ENCODE measurements at regions not wholly inside any gene's neighbourhood (a gene's known extent, or its start where the extent isn't known, plus 50 kb on each side); places are given as distances from the start of the nearest gene placed in this dataset.
"Not testable (repeated sequence)": the region's sequence is repeated elsewhere in the genome, so short reads cannot be mapped to it uniquely, and the experiment has no call there.

GRCh38 chr2:11080253-11081115, 74.8 kb upstream of the SLC66A3 start:
- Histone ChIP-seq H3K9ac (ENCODE audit: low read depth in 1 of 2, low read length in 2 of 2) (no peak overlapping the region), H3K4me3 (ENCODE audit: low read length in 2 of 2) (no peak overlapping the region), H3K9me3 (ENCODE audit: control insufficient read depth in 2 of 2, low read length in 2 of 2) (no peaks in the 10 kb centered on the region), H3K4me1 (ENCODE audit: control insufficient read depth in 2 of 2, insufficient read depth in 2 of 2, low read length in 2 of 2) (no peaks in the 10 kb centered on the region), H3K36me3 (ENCODE audit: control insufficient read depth in 2 of 2, insufficient read depth in 2 of 2, low read length in 2 of 2) (no peaks in the 10 kb centered on the region), H3K27me3 (ENCODE audit: control insufficient read depth in 2 of 2, insufficient read depth in 2 of 2, low read length in 2 of 2) (no peaks in the 10 kb centered on the region), H3K27ac (ENCODE audit: low read depth in 2 of 2, low read length in 2 of 2) (no peak overlapping the region)

- Histone ChIP-seq H3K4me1 (ENCODE audit: control insufficient read depth in 2 of 2, insufficient read depth in 2 of 2, low read length in 2 of 2) (no peaks in the 10 kb centered on the region), H3K4me3 (ENCODE audit: low read length in 2 of 2) (no peak overlapping the region)
These were observed 72.4 kb upstream of the SLC66A3 start for GRCh38 chr2:11082880-11083279.

GRCh38 chr2:11088821-11089220, 66.4 kb upstream of the SLC66A3 start:
- not testable (repeated sequence) for H3K27ac ChIP-seq (ENCODE audit: low read depth in 2 of 2, low read length in 2 of 2)

More at GRCh38 chr2:11082880-11083279, 72.4 kb upstream of the SLC66A3 start:
- Histone ChIP-seq H3K27me3 (ENCODE audit: control insufficient read depth in 2 of 2, insufficient read depth in 2 of 2, low read length in 2 of 2) (no peaks in the 10 kb centered on the region), H3K9ac (ENCODE audit: low read depth in 1 of 2, low read length in 2 of 2) (no peak overlapping the region), H3K36me3 (ENCODE audit: control insufficient read depth in 2 of 2, insufficient read depth in 2 of 2, low read length in 2 of 2) (no peaks in the 10 kb centered on the region), H3K9me3 (ENCODE audit: control insufficient read depth in 2 of 2, low read length in 2 of 2) (no peaks in the 10 kb centered on the region), H3K27ac (ENCODE audit: low read depth in 2 of 2, low read length in 2 of 2) (no peak overlapping the region)

GRCh38 chr2:11090187-11090586, 65.1 kb upstream of the SLC66A3 start:
- Histone ChIP-seq H3K9ac (ENCODE audit: low read depth in 1 of 2, low read length in 2 of 2) (no peak overlapping the region), H3K4me3 (ENCODE audit: low read length in 2 of 2) (no peak overlapping the region), H3K27ac (ENCODE audit: low read depth in 2 of 2, low read length in 2 of 2) (no peak overlapping the region), H3K9me3 (ENCODE audit: control insufficient read depth in 2 of 2, low read length in 2 of 2) (no peaks in the 10 kb centered on the region), H3K4me1 (ENCODE audit: control insufficient read depth in 2 of 2, insufficient read depth in 2 of 2, low read length in 2 of 2) (no peaks in the 10 kb centered on the region), H3K27me3 (ENCODE audit: control insufficient read depth in 2 of 2, insufficient read depth in 2 of 2, low read length in 2 of 2) (no peaks in the 10 kb centered on the region), H3K36me3 (ENCODE audit: control insufficient read depth in 2 of 2, insufficient read depth in 2 of 2, low read length in 2 of 2) (no peaks in the 10 kb centered on the region)

More at GRCh38 chr2:11088821-11089220, 66.4 kb upstream of the SLC66A3 start:
- not testable (repeated sequence) for H3K4me3 ChIP-seq (ENCODE audit: low read length in 2 of 2); H3K4me1 ChIP-seq (ENCODE audit: control insufficient read depth in 2 of 2, insufficient read depth in 2 of 2, low read length in 2 of 2); H3K27me3 ChIP-seq (ENCODE audit: control insufficient read depth in 2 of 2, insufficient read depth in 2 of 2, low read length in 2 of 2); H3K36me3 ChIP-seq (ENCODE audit: control insufficient read depth in 2 of 2, insufficient read depth in 2 of 2, low read length in 2 of 2); H3K9me3 ChIP-seq (ENCODE audit: control insufficient read depth in 2 of 2, low read length in 2 of 2); H3K9ac ChIP-seq (ENCODE audit: low read depth in 1 of 2, low read length in 2 of 2)

- H3K27ac ChIP-seq (ENCODE audit: low read depth in 2 of 2, low read length in 2 of 2): no peak overlapping the region
- no peaks in the 10 kb centered on the region for H3K4me1 ChIP-seq (ENCODE audit: control insufficient read depth in 2 of 2, insufficient read depth in 2 of 2, low read length in 2 of 2)
- no peaks in the 10 kb centered on the region for H3K9me3 ChIP-seq (ENCODE audit: control insufficient read depth in 2 of 2, low read length in 2 of 2)
- no peak overlapping the region for H3K9ac ChIP-seq (ENCODE audit: low read depth in 1 of 2, low read length in 2 of 2)
- H3K27me3 ChIP-seq (ENCODE audit: control insufficient read depth in 2 of 2, insufficient read depth in 2 of 2, low read length in 2 of 2): no peaks in the 10 kb centered on the region
- no peaks in the 10 kb centered on the region for H3K36me3 ChIP-seq (ENCODE audit: control insufficient read depth in 2 of 2, insufficient read depth in 2 of 2, low read length in 2 of 2)
- H3K4me3 ChIP-seq (ENCODE audit: low read length in 2 of 2): no peak overlapping the region
These were observed 62.4 kb upstream of the SLC66A3 start for GRCh38 chr2:11092701-11093335.

- Histone ChIP-seq H3K9me3 (ENCODE audit: control insufficient read depth in 2 of 2, low read length in 2 of 2) (no peaks in the 10 kb centered on the region), H3K4me3 (ENCODE audit: low read length in 2 of 2) (no peak overlapping the region), H3K4me1 (ENCODE audit: control insufficient read depth in 2 of 2, insufficient read depth in 2 of 2, low read length in 2 of 2) (no peaks in the 10 kb centered on the region)
These were observed 61.8 kb upstream of the SLC66A3 start for GRCh38 chr2:11093467-11093866.

GRCh38 chr2:11094021-11094810, 61.1 kb upstream of the SLC66A3 start:
- Histone ChIP-seq H3K4me3 (ENCODE audit: low read length in 2 of 2) (no peak overlapping the region), H3K36me3 (ENCODE audit: control insufficient read depth in 2 of 2, insufficient read depth in 2 of 2, low read length in 2 of 2) (no peaks in the 10 kb centered on the region), H3K9me3 (ENCODE audit: control insufficient read depth in 2 of 2, low read length in 2 of 2) (no peaks in the 10 kb centered on the region), H3K27ac (ENCODE audit: low read depth in 2 of 2, low read length in 2 of 2) (no peak overlapping the region), H3K27me3 (ENCODE audit: control insufficient read depth in 2 of 2, insufficient read depth in 2 of 2, low read length in 2 of 2) (no peaks in the 10 kb centered on the region), H3K9ac (ENCODE audit: low read depth in 1 of 2, low read length in 2 of 2) (no peak overlapping the region), H3K4me1 (ENCODE audit: control insufficient read depth in 2 of 2, insufficient read depth in 2 of 2, low read length in 2 of 2) (no peaks in the 10 kb centered on the region)

More at GRCh38 chr2:11093467-11093866, 61.8 kb upstream of the SLC66A3 start:
- no peaks in the 10 kb centered on the region for H3K36me3 ChIP-seq (ENCODE audit: control insufficient read depth in 2 of 2, insufficient read depth in 2 of 2, low read length in 2 of 2)
- no peak overlapping the region for H3K9ac ChIP-seq (ENCODE audit: low read depth in 1 of 2, low read length in 2 of 2)
- H3K27ac ChIP-seq (ENCODE audit: low read depth in 2 of 2, low read length in 2 of 2): no peak overlapping the region
- H3K27me3 ChIP-seq (ENCODE audit: control insufficient read depth in 2 of 2, insufficient read depth in 2 of 2, low read length in 2 of 2): no peaks in the 10 kb centered on the region

GRCh38 chr2:11096591-11096990, 58.7 kb upstream of the SLC66A3 start:
- H3K9ac ChIP-seq (ENCODE audit: low read depth in 1 of 2, low read length in 2 of 2): no peak overlapping the region
- no peak overlapping the region for H3K4me3 ChIP-seq (ENCODE audit: low read length in 2 of 2)
- no peaks in the 10 kb centered on the region for H3K27me3 ChIP-seq (ENCODE audit: control insufficient read depth in 2 of 2, insufficient read depth in 2 of 2, low read length in 2 of 2)
- no peaks in the 10 kb centered on the region for H3K4me1 ChIP-seq (ENCODE audit: control insufficient read depth in 2 of 2, insufficient read depth in 2 of 2, low read length in 2 of 2)
- no peaks in the 10 kb centered on the region for H3K9me3 ChIP-seq (ENCODE audit: control insufficient read depth in 2 of 2, low read length in 2 of 2)
- no peaks in the 10 kb centered on the region for H3K36me3 ChIP-seq (ENCODE audit: control insufficient read depth in 2 of 2, insufficient read depth in 2 of 2, low read length in 2 of 2)
- H3K27ac ChIP-seq (ENCODE audit: low read depth in 2 of 2, low read length in 2 of 2): no peak overlapping the region

GRCh38 chr2:11097038-11097720, 58.1 kb upstream of the SLC66A3 start:
- no peaks in the 10 kb centered on the region for H3K4me1 ChIP-seq (ENCODE audit: control insufficient read depth in 2 of 2, insufficient read depth in 2 of 2, low read length in 2 of 2)
- H3K4me3 ChIP-seq (ENCODE audit: low read length in 2 of 2): no peak overlapping the region
- no peaks in the 10 kb centered on the region for H3K27me3 ChIP-seq (ENCODE audit: control insufficient read depth in 2 of 2, insufficient read depth in 2 of 2, low read length in 2 of 2)
- H3K36me3 ChIP-seq (ENCODE audit: control insufficient read depth in 2 of 2, insufficient read depth in 2 of 2, low read length in 2 of 2): no peaks in the 10 kb centered on the region
- H3K9ac ChIP-seq (ENCODE audit: low read depth in 1 of 2, low read length in 2 of 2): no peak overlapping the region
- H3K9me3 ChIP-seq (ENCODE audit: control insufficient read depth in 2 of 2, low read length in 2 of 2): no peaks in the 10 kb centered on the region
- H3K27ac ChIP-seq (ENCODE audit: low read depth in 2 of 2, low read length in 2 of 2): no peak overlapping the region

All from mucosa of rectum (tissue), 2 donors.